Cerebellar cortex (tissue), 1 donor: ENCODE measurements at regions not wholly inside any gene's neighbourhood (a gene's known extent, or its start where the extent isn't known, plus 50 kb on each side); places are given as distances from the start of the nearest gene placed in this dataset.

Experiments
- DNase-seq: peaks from one replicate; pipeline ENCODE4 v3.0.0-alpha.2; 2015; ENCODE audit warnings: low spot score

DNA sequence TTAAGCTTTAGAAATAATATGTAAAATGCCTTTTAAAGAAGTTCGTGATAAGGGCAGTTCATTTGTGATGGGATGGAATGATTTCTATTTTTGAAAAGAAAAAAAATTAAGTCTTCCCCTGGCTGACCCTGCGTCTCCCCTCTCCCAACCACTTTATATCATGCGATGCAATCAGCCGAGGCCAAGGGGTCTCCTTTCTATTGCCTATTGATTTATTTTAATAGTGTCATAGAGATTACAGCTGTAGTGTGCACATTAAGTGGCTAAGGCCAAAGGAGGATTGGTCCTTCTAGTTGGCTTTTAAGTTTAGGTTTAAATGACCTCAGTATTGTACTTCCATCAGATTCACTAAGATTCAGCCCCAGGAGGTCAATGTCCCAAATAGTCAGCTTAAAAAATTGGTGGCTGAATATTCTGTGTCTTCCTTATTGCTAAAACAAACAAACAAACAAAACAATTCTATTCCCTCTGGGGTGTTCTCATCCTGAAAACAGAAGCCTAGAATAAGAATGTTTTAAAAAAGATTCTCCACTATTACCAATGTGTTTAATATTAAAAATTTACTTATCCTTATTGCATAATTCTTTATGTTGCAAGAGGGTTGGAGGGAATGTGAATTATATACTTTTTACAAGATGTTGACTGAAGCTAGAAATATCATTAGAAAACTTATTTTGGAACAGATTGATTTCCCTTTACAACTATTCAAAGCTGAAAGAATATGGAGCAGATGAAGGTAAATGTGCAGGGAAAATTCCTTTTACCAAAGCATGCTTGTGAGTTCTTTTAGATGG lies 359.1 kb downstream of the SAMD5 start:
- no peak for DNase-seq

DNA sequence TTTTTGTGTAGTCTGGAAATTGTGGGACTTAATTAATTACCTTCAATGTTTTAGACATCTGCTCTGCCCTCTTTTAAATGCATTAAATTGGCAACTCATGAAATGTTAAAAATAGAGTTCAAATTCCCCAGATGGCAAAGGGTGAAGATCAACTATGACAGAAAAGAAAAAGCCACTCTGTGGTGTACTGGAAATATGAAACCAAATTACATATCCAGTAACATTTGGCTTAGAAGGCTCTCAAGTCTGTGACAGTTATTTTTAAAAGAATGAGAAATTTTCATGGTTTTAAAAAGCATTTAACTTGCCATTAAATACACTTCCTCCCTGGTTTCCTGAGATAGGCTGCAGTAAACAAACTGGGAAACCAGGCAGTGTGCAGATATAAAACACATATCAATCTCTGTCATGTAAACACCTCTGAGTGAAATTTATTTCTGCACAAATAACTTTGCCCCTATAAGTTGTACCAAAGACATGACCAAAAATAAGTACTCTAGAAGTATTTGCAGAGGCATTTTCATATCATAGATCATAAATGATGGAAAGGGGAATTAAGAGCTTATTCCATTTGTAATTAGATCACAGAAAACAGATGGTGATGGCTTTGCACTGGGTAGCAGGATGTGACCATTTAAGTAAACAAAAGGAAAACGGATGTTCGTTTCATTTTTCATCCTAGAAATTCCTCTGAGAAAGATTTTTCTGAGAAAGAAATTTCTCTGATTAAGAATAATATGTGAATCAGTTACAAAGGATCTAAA lies 360.1 kb downstream of the SAMD5 start:
- no peak for DNase-seq

DNA sequence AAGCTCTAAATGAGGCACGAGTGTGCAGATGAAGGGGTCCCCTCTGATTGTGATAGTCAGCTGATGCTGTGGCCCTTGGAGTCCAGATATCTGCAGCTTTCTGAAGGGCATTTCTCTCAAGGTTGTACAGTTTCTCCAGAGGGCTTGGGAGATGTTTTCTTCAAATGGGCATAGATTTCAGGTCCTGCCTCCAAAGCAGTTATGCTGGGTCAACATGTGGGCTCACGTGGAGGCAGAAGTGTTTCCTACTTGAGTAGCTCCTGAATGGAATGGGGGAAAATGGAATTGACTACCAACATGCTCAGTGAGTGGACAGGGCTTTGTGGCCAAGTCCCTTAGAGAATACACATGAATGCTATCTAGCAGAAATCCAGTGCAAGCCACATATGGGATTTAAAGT lies 360.7 kb downstream of the SAMD5 start:
- DNase-seq, result no peak

DNA sequence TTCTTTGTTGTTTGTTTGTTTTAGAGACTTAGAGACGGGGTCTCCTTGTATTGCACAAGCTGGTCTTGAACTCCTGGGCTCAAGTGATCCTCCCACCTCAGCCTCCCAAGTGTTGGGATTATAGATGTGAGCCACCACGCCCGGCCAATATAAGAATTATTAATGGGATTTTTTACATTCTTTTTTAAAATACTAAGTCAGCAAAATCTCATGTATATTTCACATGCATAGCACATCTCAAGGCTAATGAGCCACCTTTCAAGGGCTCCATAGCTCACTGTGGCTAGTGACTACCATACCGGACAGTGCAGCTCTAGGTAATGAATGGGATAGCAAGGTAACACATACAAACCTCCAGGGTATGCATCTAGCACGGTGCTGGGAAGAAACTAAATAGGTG lies 361.4 kb downstream of the SAMD5 start:
- no peak for DNase-seq

DNA sequence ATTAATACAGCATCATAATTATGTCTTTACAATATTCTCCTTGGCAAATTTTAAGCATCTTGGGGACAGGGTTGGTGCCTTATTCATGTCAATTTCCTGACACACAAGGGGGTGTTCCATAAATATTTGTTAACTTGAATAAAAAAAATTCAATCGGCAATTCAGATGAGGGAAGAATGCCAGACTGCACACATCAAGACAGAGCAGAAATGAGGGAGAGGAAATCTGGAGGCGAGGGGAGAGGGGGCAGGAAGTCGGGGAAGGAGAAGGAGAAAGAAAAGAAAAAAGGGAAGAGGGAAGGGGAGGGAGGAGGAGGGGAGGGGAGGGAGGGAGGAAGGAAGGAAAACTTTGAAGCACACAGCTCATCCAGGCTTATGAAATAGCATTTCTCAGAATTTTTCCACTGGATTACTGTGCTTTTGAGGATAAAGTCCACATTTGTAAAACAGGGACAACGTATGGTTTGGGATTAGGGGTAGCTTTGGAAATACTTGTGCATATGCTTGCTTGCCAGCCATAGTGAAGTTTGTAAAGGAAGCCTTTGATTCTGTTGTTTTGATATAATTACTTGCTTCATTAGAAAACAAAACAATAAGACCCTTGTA lies 362.1 kb downstream of the SAMD5 start:
- DNase-seq, result no peak

DNA sequence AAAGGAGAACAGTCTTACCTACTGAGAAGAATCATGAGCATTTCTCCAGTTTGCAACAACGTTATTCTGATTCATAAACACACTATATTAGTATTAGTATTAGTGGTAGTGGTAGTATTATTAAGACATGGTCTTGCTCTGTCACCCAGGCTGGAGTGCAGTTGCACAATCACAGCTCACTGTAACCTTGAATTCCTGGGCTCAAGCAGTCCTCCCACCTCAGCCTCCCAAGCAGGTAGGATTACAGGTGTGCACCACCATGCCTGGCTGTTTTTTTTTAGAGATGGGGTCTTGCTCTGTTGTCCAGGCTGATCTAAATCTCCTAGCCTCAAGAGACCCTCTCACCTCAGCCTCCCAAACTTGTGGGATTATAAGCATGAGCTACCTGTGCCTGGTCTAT lies 363.5 kb downstream of the SAMD5 start:
- DNase-seq, result no peak

DNA sequence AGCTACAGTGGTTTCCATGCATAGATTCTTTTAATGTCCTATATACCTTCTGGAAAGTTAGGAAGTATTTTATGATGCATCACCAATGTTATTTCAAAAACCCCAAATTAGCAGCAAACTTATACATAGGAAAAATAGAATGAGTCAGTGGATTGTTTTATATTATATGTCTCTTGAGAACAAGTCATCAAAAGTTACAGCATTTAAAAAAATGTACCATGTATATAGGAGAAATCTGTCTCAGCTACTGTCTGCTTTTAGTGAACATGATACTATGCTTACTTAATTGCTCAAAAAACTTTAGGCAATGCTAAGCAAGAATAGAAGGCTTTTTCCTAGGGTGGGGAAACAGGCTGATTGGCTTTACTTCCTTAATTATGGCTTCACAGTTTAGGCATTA lies 365.3 kb downstream of the SAMD5 start:
- no peak for DNase-seq

DNA sequence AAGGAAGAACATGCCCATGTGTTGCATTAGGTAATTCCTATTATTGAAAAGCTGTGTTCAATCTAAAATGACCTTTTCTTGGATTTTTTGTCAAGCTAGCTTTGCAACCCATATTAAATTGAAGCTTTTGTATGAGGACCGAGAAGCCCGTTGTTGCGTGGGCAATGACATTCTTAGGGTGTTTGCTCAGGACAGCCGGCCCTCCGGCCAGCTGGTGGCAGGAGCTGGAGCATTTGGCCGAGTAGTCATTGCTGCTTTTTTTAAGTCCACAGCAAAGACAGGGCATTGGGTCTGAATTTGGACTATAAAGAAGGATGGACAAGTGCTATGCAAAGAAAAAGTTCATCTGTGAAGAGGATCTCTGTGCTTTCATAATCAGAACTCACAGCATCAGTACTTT lies 365.8 kb downstream of the SAMD5 start:
- DNase-seq, result no peak

DNA sequence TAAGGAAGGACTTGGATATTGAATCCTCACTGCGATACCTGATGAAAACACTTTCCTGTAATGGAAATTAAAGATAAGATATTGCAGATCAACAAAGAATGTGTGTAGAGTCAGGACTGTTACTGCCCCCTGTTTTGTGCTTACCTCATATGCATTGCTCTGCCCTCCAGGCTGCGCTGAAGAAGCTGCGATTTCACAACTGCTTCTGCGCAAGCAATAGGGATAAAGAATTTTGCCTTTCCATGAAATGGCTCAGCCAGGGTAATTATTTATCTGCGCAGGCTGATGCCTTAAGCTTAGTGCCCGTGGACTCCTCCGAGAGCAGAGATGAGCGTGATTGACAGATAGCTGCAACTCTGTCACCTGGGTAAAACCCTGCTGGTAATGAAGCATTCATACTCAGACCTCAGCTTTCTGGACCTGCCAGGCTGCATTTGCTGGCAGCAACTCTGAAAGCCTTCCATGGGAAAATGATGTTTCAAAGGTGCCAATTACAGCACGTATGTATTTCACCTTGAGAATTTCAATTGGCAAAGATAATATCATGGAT lies 370.6 kb downstream of the SAMD5 start:
- no peak for DNase-seq

- DNase-seq, result no peak
Measured at GRCh38 chr6:147881432-147881831, 372.9 kb downstream of the SAMD5 start.

- DNase-seq, result no peak
Measured at GRCh38 chr6:147888374-147888773, 379.9 kb downstream of the SAMD5 start.

GRCh38 chr6:147891671-147892070 lies 383.2 kb downstream of the SAMD5 start:
- DNase-seq, result no peak

- DNase-seq, result no peak
Measured at GRCh38 chr6:147892476-147892875, 384.0 kb downstream of the SAMD5 start.

DNA sequence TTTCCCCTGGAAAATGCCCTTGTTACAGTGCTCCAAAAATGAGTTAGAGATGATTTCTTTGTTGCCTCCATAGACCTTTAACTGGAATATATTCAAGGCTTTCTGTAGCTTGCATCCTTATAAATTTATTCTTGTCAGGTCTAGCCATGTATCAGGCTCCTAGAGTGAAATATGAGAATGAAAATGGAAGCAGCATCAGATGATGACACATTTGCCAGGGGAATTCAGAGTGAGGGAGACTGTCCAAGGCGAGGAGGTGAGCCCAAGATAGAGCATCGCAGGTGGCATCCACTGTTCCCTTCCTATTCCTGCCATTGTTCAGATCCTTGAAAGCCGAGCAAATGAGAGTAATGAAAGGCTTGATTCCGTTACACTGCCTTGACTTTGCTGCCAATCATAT lies 386.8 kb downstream of the SAMD5 start:
- DNase-seq, result no peak

GRCh38 chr6:147900247-147900830 lies 391.8 kb downstream of the SAMD5 start:
- DNase-seq, result no peak

GRCh38 chr6:147903321-147903720 lies 394.8 kb downstream of the SAMD5 start:
- DNase-seq, result no peak

DNA sequence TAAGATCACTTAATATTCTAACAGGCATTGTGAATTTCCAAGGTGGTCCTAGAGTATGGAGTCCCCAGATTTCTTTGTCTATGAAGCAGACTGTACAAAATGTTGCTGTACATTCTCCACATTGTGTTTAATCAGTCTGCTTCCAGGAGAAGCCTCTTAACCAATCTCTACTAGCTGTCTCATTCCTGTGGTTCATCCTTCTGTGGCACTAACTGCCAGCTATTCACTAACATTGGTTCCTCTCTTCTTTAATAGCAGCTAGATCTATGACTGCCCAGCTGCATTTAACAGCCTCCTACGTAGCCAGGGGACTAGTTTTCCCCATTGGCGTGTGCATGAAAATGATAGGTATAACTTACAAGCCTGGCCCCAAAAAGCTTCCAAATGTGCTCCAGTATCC lies 395.4 kb downstream of the SAMD5 start:
- no peak for DNase-seq

- DNase-seq, result no peak
Measured at GRCh38 chr6:147904416-147904815, 395.9 kb downstream of the SAMD5 start.

DNA sequence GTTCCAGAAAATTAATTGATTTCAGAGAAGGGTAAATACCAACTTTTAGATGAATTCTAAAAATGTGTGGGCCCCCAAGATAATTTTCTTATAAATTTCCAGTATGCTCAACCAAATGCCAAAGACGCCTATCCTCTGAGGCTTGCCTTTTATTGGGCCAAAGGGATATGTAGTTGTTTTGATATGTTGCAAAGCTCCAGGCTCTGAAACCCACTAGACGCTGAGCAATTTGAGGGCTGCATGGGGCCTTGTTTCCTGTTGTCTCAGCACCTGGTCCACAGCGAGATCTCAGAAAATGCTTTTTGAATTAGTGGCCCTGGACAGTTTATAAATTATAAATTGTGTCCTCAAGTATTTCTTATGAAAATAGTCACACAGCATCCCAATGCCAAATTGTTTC lies 397.2 kb downstream of the SAMD5 start:
- DNase-seq, result no peak

DNA sequence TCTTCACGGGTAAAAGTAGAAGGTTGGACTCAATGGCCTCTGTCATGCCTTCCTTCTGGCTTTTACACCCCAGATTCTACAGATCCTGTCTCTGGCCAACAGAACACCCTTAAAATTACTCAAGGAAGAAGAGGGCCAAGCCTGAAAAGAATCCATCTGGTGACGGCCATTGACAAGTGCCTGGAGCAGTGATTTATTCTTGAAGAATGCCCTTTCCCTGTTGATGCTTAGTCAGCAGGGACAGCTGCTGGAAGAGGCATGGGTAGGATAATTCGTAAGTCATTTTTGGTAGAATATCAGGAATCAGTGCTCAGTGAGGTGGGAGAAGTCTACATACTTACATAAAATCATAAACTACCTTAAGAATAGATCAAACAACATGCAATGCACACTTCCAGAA lies 397.9 kb downstream of the SAMD5 start:
- DNase-seq, result no peak

DNA sequence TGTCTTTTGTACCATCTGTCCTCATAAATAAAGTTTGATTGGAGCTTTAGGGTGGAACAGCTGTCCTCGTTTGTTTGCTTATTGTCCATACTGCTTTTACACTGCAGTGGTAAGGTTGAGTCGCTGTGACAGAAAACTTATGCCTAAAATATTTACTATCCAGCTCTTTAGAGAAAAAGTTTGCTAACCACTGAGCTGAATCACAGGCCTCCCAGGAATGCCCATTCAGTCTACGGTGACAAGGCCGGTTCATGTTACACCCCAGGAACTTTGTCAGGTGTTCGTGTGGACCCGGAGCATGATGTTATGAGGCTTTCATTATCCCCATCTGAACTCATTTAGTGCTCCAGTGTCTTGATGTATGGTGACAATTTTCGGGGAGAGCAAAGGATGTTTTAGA lies 401.1 kb downstream of the SAMD5 start:
- DNase-seq, result no peak

- DNase-seq, result no peak
Measured at GRCh38 chr6:147910281-147910680, 401.8 kb downstream of the SAMD5 start.

DNA sequence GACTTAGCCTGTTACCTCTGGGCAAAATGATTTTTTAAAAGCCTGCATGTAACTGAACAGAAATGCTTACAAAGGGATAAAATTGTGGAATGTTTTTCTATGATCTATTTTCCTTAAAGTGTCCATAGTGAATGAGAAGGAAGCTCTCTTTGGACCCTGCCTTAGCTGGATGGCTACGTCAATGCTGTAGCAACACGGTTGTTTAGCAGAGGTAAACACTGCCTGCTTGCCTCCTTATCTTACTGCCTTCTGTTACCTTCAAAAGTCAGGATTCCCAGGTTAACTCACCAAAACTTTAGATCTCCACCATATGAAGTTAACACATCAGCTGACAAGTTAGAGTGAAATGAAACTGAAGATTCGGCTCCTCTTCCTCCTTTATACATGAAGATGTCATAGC lies 402.6 kb downstream of the SAMD5 start:
- no peak for DNase-seq
